ENCODE measurements at regions not wholly inside any gene's neighbourhood (a gene's known extent, or its start where the extent isn't known, plus 50 kb on each side); places are given as distances from the start of the nearest gene placed in this dataset.

GRCh38 chr10:130513686-130514476, 377.7 kb downstream of the GLRX3 start:
- FAIRE-seq (no peak), DNase-seq (ENCODE audit: low read depth in 1 of 2, low spot score in 1 of 2) (no peak), ATAC-seq (no peak)
- Histone ChIP-seq H3K27ac (no peak overlapping the region), H3K4me2 (no peak overlapping the region), H3K9me3 (no peaks in the 10 kb centered on the region), H3K4me1 (no peaks in the 10 kb centered on the region), H3K4me3 (no peak overlapping the region)
- POLR2A ChIA-PET, result no interaction called here
- 5% methylated on average over 13 of the region's 13 CpGs for WGBS (ENCODE audit: missing lambda C conversion rate)
- CTCF ChIA-PET, result no interaction called here
- TF ChIP-seq RAD21 (conservative IDR thresholded peaks at IDR 0.05 in 1 of 2, IDR thresholded peaks at IDR 0.05 in 1 of 2), result no peak
- TF ChIP-seq, protein P1, sequence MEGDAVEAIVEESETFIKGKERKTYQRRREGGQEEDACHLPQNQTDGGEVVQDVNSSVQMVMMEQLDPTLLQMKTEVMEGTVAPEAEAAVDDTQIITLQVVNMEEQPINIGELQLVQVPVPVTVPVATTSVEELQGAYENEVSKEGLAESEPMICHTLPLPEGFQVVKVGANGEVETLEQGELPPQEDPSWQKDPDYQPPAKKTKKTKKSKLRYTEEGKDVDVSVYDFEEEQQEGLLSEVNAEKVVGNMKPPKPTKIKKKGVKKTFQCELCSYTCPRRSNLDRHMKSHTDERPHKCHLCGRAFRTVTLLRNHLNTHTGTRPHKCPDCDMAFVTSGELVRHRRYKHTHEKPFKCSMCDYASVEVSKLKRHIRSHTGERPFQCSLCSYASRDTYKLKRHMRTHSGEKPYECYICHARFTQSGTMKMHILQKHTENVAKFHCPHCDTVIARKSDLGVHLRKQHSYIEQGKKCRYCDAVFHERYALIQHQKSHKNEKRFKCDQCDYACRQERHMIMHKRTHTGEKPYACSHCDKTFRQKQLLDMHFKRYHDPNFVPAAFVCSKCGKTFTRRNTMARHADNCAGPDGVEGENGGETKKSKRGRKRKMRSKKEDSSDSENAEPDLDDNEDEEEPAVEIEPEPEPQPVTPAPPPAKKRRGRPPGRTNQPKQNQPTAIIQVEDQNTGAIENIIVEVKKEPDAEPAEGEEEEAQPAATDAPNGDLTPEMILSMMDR (IDR thresholded peaks at IDR 0.05), result no peak
- TF ChIP-seq, protein P2, sequence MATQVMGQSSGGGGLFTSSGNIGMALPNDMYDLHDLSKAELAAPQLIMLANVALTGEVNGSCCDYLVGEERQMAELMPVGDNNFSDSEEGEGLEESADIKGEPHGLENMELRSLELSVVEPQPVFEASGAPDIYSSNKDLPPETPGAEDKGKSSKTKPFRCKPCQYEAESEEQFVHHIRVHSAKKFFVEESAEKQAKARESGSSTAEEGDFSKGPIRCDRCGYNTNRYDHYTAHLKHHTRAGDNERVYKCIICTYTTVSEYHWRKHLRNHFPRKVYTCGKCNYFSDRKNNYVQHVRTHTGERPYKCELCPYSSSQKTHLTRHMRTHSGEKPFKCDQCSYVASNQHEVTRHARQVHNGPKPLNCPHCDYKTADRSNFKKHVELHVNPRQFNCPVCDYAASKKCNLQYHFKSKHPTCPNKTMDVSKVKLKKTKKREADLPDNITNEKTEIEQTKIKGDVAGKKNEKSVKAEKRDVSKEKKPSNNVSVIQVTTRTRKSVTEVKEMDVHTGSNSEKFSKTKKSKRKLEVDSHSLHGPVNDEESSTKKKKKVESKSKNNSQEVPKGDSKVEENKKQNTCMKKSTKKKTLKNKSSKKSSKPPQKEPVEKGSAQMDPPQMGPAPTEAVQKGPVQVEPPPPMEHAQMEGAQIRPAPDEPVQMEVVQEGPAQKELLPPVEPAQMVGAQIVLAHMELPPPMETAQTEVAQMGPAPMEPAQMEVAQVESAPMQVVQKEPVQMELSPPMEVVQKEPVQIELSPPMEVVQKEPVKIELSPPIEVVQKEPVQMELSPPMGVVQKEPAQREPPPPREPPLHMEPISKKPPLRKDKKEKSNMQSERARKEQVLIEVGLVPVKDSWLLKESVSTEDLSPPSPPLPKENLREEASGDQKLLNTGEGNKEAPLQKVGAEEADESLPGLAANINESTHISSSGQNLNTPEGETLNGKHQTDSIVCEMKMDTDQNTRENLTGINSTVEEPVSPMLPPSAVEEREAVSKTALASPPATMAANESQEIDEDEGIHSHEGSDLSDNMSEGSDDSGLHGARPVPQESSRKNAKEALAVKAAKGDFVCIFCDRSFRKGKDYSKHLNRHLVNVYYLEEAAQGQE (IDR thresholded peaks at IDR 0.05), result no peak
- TF ChIP-seq ATOH8 (CRISPR knock-in tag; IDR thresholded peaks at IDR 0.05; ENCODE audit: low read depth), result no peak
- no peak for TF ChIP-seq HOXA7 (CRISPR knock-in tag; IDR thresholded peaks at IDR 0.05)
- TF ChIP-seq TFCP2L1 (CRISPR knock-in tag; IDR thresholded peaks at IDR 0.05), result no peak
- TF ChIP-seq, protein P3, sequence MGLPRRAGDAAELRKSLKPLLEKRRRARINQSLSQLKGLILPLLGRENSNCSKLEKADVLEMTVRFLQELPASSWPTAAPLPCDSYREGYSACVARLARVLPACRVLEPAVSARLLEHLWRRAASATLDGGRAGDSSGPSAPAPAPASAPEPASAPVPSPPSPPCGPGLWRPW (IDR thresholded peaks at IDR 0.05), result no peak
- no peak for TF ChIP-seq PBX3 (IDR thresholded peaks at IDR 0.05)
- TF ChIP-seq RNF2 (IDR thresholded peaks at IDR 0.05; ENCODE audit: borderline replicate concordance, low read depth), result no peak
- no peak for TF ChIP-seq RCOR1 (IDR thresholded peaks at IDR 0.05; ENCODE audit: low read depth, low read length)

DNA sequence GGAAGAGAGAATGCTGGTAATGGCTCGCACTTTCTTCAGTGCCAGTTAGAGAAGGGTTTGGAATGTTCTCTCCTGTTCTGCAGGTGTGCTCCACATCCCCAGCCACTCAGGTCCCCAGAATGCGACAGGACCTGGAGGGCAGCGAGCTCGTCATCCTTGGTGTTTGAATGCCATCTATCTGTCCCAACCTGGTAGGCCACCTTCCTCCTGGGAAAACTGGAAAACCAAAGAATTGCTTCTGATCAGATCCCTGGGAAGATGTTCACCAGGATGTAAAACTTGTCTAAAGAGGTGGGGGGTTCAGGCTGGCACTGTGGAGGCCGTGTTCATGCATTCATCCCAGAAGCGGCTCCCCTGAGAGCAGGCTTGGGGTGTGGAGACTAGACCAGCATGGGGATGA, 379.5 kb downstream of the GLRX3 start:
- Histone ChIP-seq H3K4me2 (no peak overlapping the region), H3K4me1 (no peaks in the 10 kb centered on the region), H3K27ac (no peak overlapping the region), H3K9me3 (no peaks in the 10 kb centered on the region), H3K4me3 (no peak overlapping the region)
- ATAC-seq, result no peak
- ChIA-PET CTCF (no interaction called here), POLR2A (no interaction called here)
- WGBS (ENCODE audit: missing lambda C conversion rate), result 6% methylated on average over 6 of the region's 6 CpGs
- TF ChIP-seq, protein P4, sequence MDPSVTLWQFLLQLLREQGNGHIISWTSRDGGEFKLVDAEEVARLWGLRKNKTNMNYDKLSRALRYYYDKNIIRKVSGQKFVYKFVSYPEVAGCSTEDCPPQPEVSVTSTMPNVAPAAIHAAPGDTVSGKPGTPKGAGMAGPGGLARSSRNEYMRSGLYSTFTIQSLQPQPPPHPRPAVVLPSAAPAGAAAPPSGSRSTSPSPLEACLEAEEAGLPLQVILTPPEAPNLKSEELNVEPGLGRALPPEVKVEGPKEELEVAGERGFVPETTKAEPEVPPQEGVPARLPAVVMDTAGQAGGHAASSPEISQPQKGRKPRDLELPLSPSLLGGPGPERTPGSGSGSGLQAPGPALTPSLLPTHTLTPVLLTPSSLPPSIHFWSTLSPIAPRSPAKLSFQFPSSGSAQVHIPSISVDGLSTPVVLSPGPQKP (IDR thresholded peaks at IDR 0.05; ENCODE audit: low read depth, low read length), result no peak
- TF ChIP-seq CEBPB (IDR thresholded peaks at IDR 0.05), result no peak
- TF ChIP-seq RNF2 (IDR thresholded peaks at IDR 0.05; ENCODE audit: borderline replicate concordance, low read depth), result no peak
- no peak for TF ChIP-seq TP53 (CRISPR knock-in tag; IDR thresholded peaks at IDR 0.05)
- TF ChIP-seq HEYL (CRISPR knock-in tag; IDR thresholded peaks at IDR 0.05), result no peak
- no peak for DNase-seq (ENCODE audit: low read depth in 1 of 2, low spot score in 1 of 2)
- FAIRE-seq, result no peak

Data from A549 (cell line).